Prostate gland (tissue), 2 donors: ENCODE measurements at regions not wholly inside any gene's neighbourhood (a gene's known extent, or its start where the extent isn't known, plus 50 kb on each side); places are given as distances from the start of the nearest gene placed in this dataset.

Experiments
- CTCF ChIP-seq, 4 experiments: fragments of 200-600 bp in 2 of 4; fragments of 450-650 bp in 2 of 4; sonication (generic) in 2 of 4; IDR thresholded peaks; 1 replicate in 3 of 4; 2 replicates in 1 of 4; pipeline ENCODE4 v1.5.1; 2016 to 2019; ENCODE audit warnings: antibody characterized with exemption in 4 of 4, mild to moderate bottlenecking in 2 of 4, moderate library complexity in 2 of 4
- POLR2A ChIP-seq: fragments of 450-650 bp; IDR thresholded peaks from one replicate; pipeline ENCODE4 v1.6.1; 2016; ENCODE audit warnings: antibody characterized with exemption, mild to moderate bottlenecking
- POLR2AphosphoS5 ChIP-seq: sonication (generic); formaldehyde crosslinking; IDR thresholded peaks from one replicate; pipeline ENCODE4 v1.6.1; 2017; ENCODE audit warnings: antibody characterized with exemption

- TF ChIP-seq CTCF (IDR thresholded peaks at IDR 0.05) (no peak), POLR2A (no peak), POLR2AphosphoS5 (no peak)
Measured at GRCh38 chr21:35149698-35150097, 100.6 kb upstream of the RUNX1 start.
